HepG2 (cell line): ENCODE measurements at regions not wholly inside any gene's neighbourhood (a gene's known extent, or its start where the extent isn't known, plus 50 kb on each side); places are given as distances from the start of the nearest gene placed in this dataset.

ENCODE experiments used
- ATAC-seq: fragments of 200-7000 bp; cut with Tn5 transposase; 3 replicates; pipeline ENCODE4 v1.9.1; 2020; ENCODE audit warnings: mild to moderate bottlenecking, moderate library complexity
- BruUV-seq: library from RNA; stranded (reverse); fragments of 400-500 nt; replicated peaks from 2 replicates; lab custom pipeline; 2021; lab: Mats Ljungman, UMichigan
- CTCF ChIA-PET: fragments of 300-600 bp; formaldehyde crosslinking; extraction: SDS; loops from one replicate; lab custom pipeline; 2021; ENCODE audit warnings: low total read pairs, inconsistent platforms, low intra/inter-chr PET ratio; lab: Yijun Ruan, JAX
- POLR2A ChIA-PET: fragments of 350-600 bp; sonication (Branson Sonifier 250); formaldehyde crosslinking; loops from one replicate; lab custom pipeline; 2020; ENCODE audit warnings: antibody characterized with exemption, inconsistent platforms; lab: Yijun Ruan, JAX
- DNase-seq: peaks from one replicate; pipeline ENCODE4 v3.0.0-alpha.2; 2015; ENCODE audit warnings: low spot score
- FAIRE-seq: peaks from 3 replicates; lab custom pipeline; 2011; peaks lifted over from hg19 to GRCh38; lab: Jason Lieb, UNC
- H2AFZ ChIP-seq: one replicate; pipeline ENCODE4 v1.6.1; 2011; ENCODE audit warnings: low read length, inconsistent platforms
- H3K27ac ChIP-seq: fragments of 300-600 bp; 3 replicates; pipeline ENCODE4 v1.8.0; 2011; ENCODE audit warnings: mixed run types, mild to moderate bottlenecking, mixed read lengths, low read length, inconsistent platforms; ENCODE audit not compliant: insufficient read depth; ENCODE audit errors: extremely low read length
- H3K27me3 ChIP-seq, 2 experiments: fragments of 200-600 bp in 1 of 2; 2 replicates in 1 of 2; 3 replicates in 1 of 2; pipeline versions ENCODE4 v1.6.0 to v1.8.0; 2011; ENCODE audit warnings: low read length in 2 of 2, mild to moderate bottlenecking in 2 of 2, moderate library complexity in 2 of 2, inconsistent platforms in 1 of 2; ENCODE audit not compliant: insufficient read depth in 2 of 2, control insufficient read depth in 1 of 2
- H3K36me3 ChIP-seq, 2 experiments: fragments of 200-600 bp in 1 of 2; replicated peaks in 1 of 2; 2 replicates in 1 of 2; 3 replicates in 1 of 2; pipeline versions ENCODE4 v1.5.1 to v1.8.0; 2011; ENCODE audit warnings: low read length in 2 of 2, inconsistent platforms in 1 of 2; ENCODE audit not compliant: insufficient read depth in 2 of 2, control insufficient read depth in 1 of 2
- H3K4me1 ChIP-seq: 2 replicates; pipeline ENCODE4 v1.5.1; 2012; ENCODE audit warnings: low read length, inconsistent platforms; ENCODE audit not compliant: insufficient read depth
- H3K4me2 ChIP-seq: 2 replicates; pipeline ENCODE4 v1.6.0; 2011; ENCODE audit warnings: low read depth, low read length, inconsistent platforms
- H3K4me3 ChIP-seq, 3 experiments: fragments of 200-600 bp in 1 of 3; sonication (generic), shearing (Covaris generic) in 1 of 3; replicated peaks in 1 of 3; 2 replicates each; pipeline ENCODE4 v1.5.1; 2011 to 2016; ENCODE audit warnings: low read length in 3 of 3, inconsistent platforms in 2 of 3, low read depth in 2 of 3, mild to moderate bottlenecking in 2 of 3, control low read depth in 1 of 3, mixed read lengths in 1 of 3; ENCODE audit not compliant: insufficient read depth in 1 of 3
- H3K79me2 ChIP-seq: one replicate; pipeline ENCODE4 v1.6.1; 2011; ENCODE audit warnings: low read length, inconsistent platforms; ENCODE audit not compliant: insufficient read depth
- H3K9ac ChIP-seq: 2 replicates; pipeline ENCODE4 v1.6.0; 2011; ENCODE audit warnings: mild to moderate bottlenecking, low read depth, low read length, inconsistent platforms; ENCODE audit not compliant: insufficient read depth
- H3K9me3 ChIP-seq: 2 replicates; pipeline ENCODE4 v1.5.1; 2012; ENCODE audit warnings: mild to moderate bottlenecking, low read length
- H4K20me1 ChIP-seq: 2 replicates; pipeline ENCODE4 v1.6.0; 2011; ENCODE audit warnings: inconsistent platforms, mild to moderate bottlenecking, low read length, moderate library complexity; ENCODE audit not compliant: insufficient read depth
- AHR ChIP-seq: IDR thresholded peaks from 2 replicates; pipeline ENCODE4 v1.6.1; 2018; ENCODE audit warnings: missing genetic modification reagents, missing compliant biosample characterization
- CCAR2 ChIP-seq: fragments of 200-400 bp; formaldehyde crosslinking; optimal IDR thresholded peaks from 2 replicates; pipeline ENCODE3; 2018; ENCODE audit warnings: low read depth, mild to moderate bottlenecking, low read length, moderate library complexity
- HNF4G ChIP-seq, 2 experiments: sonication (generic) in 1 of 2; formaldehyde crosslinking in 1 of 2; IDR thresholded peaks; 2 replicates each; pipeline versions ENCODE4 v1.4.0 to v1.6.1; 2011 to 2020; ENCODE audit warnings: borderline replicate concordance in 2 of 2, low read depth in 2 of 2, mild to moderate bottlenecking in 2 of 2, low read length in 1 of 2, missing genetic modification reagents in 1 of 2, moderate library complexity in 1 of 2
- HOXA3 ChIP-seq: sonication (generic); formaldehyde crosslinking; IDR thresholded peaks from 2 replicates; pipeline ENCODE4 v1.5.0; 2020; ENCODE audit warnings: missing genetic modification reagents
- MIXL1 ChIP-seq: IDR thresholded peaks from 2 replicates; pipeline ENCODE4 v1.6.1; 2016
- NR3C1 ChIP-seq: sonication (generic); formaldehyde crosslinking; IDR thresholded peaks from 2 replicates; pipeline ENCODE4 v1.4.0; 2020; ENCODE audit warnings: missing genetic modification reagents
- TEAD3 ChIP-seq: optimal IDR thresholded peaks from 2 replicates; pipeline ENCODE3; 2016; ENCODE audit warnings: borderline replicate concordance
- ZBTB8A ChIP-seq: sonication (generic); formaldehyde crosslinking; IDR thresholded peaks from 2 replicates; pipeline ENCODE4 v1.4.0; 2020; ENCODE audit warnings: mild to moderate bottlenecking, low read depth, missing genetic modification reagents, borderline replicate concordance
- ZFP1 ChIP-seq: IDR thresholded peaks from 2 replicates; pipeline ENCODE4 v1.6.1; 2016
- ZNF256 ChIP-seq: sonication (generic); formaldehyde crosslinking; conservative IDR thresholded peaks from 2 replicates; pipeline ENCODE4 v1.4.0; 2020; ENCODE audit warnings: missing genetic modification reagents
- WGBS: methylation state at CpG from one replicate; pipeline ENCODE4 v1.1.6; 2017; ENCODE audit warnings: low lambda C conversion rate; 5-methylcytosine and 5-hydroxymethylcytosine counted together
- in situ Hi-C: cut with HindIII; loops from 2 replicates; pipeline ENCODE4 v1.10.0; 2017; ENCODE audit warnings: low pct_unique_long_range_greater_than_20kb; ENCODE audit not compliant: extremely low pct_ligation_motif_present
- intact Hi-C: fragments of 100-400 bp; cut with micrococcal nuclease; formaldehyde crosslinking; loops from one replicate; pipeline ENCODE4 v1.10.0; 2022; ENCODE audit not compliant: unreplicated experiment
- TF ChIP-seq, protein P1 (sequence below): sonication (generic); formaldehyde crosslinking; conservative IDR thresholded peaks from 2 replicates; pipeline ENCODE4 v1.4.0; 2020; ENCODE audit warnings: mild to moderate bottlenecking, missing genetic modification reagents, moderate library complexity
- TF ChIP-seq, protein P2 (sequence below): sonication (generic); formaldehyde crosslinking; IDR thresholded peaks from 2 replicates; pipeline ENCODE4 v1.8.1; 2022; ENCODE audit warnings: mild to moderate bottlenecking, missing genetic modification reagents

DNA sequence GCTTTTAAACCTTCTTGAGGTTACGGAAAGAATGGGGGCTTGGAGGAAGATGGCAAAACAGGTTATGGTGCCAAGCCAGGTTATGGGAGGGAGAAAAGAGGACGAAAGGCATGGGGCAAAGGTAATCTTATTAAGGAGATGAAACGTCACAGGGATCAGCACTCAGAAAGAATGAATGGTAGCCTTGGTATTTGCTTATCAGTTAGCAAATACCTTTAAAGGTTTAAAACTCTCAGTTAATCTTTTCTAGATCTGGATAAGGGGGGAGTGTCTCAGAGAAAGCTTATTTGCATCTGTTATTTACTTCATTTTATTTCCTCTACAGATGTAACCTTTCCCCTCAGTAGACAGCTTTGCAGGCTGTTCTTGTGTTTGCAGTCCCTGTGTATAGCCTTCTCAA is 55.5 kb upstream of the EEF1E1 start:
- no TSS peak for BruUV-seq
- no peak overlapping the region for H3K4me3 ChIP-seq
- in situ Hi-C loops, result no loop called here
- 28% methylated on average over 3 of the region's 3 CpGs for WGBS
- H3K4me1 ChIP-seq, result peaks cover 26% of the 10 kb centered on the region
- no peaks in the 10 kb centered on the region for H4K20me1 ChIP-seq
- ATAC-seq (peak; percentile 52; the same call in 2 of the 3 replicates), DNase-seq (peak; percentile 25), FAIRE-seq (no peak)
- TF ChIP-seq MIXL1 (CRISPR knock-in tag), result 0 out of 2 replicates have a peak, but pooled peaks have one; percentile 11
- TF ChIP-seq CCAR2, result no peak
- TF ChIP-seq ZNF256, result no peak
- 0 out of 2 replicates have a peak, but pooled peaks have one; percentile 7 for TF ChIP-seq HNF4G (IDR thresholded peaks at IDR 0.05; ENCODE audit: borderline replicate concordance, low read depth, low read length)
- no peak for TF ChIP-seq HNF4G (CRISPR knock-in tag; IDR thresholded peaks at IDR 0.05; ENCODE audit: borderline replicate concordance, low read depth)
- no peak for TF ChIP-seq NR3C1 (CRISPR knock-in tag)
- no peak for TF ChIP-seq ZFP1 (CRISPR knock-in tag)
- TF ChIP-seq AHR (CRISPR knock-in tag), result no peak
- TF ChIP-seq, protein P1, sequence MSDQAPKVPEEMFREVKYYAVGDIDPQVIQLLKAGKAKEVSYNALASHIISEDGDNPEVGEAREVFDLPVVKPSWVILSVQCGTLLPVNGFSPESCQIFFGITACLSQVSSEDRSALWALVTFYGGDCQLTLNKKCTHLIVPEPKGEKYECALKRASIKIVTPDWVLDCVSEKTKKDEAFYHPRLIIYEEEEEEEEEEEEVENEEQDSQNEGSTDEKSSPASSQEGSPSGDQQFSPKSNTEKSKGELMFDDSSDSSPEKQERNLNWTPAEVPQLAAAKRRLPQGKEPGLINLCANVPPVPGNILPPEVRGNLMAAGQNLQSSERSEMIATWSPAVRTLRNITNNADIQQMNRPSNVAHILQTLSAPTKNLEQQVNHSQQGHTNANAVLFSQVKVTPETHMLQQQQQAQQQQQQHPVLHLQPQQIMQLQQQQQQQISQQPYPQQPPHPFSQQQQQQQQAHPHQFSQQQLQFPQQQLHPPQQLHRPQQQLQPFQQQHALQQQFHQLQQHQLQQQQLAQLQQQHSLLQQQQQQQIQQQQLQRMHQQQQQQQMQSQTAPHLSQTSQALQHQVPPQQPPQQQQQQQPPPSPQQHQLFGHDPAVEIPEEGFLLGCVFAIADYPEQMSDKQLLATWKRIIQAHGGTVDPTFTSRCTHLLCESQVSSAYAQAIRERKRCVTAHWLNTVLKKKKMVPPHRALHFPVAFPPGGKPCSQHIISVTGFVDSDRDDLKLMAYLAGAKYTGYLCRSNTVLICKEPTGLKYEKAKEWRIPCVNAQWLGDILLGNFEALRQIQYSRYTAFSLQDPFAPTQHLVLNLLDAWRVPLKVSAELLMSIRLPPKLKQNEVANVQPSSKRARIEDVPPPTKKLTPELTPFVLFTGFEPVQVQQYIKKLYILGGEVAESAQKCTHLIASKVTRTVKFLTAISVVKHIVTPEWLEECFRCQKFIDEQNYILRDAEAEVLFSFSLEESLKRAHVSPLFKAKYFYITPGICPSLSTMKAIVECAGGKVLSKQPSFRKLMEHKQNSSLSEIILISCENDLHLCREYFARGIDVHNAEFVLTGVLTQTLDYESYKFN (CRISPR knock-in tag), result peak; percentile 24; the same call in 1 of the 2 replicates
- TF ChIP-seq TEAD3 (CRISPR knock-in tag), result peak; percentile 47
- TF ChIP-seq ZBTB8A (CRISPR knock-in tag), result no peak
- TF ChIP-seq, protein P2, sequence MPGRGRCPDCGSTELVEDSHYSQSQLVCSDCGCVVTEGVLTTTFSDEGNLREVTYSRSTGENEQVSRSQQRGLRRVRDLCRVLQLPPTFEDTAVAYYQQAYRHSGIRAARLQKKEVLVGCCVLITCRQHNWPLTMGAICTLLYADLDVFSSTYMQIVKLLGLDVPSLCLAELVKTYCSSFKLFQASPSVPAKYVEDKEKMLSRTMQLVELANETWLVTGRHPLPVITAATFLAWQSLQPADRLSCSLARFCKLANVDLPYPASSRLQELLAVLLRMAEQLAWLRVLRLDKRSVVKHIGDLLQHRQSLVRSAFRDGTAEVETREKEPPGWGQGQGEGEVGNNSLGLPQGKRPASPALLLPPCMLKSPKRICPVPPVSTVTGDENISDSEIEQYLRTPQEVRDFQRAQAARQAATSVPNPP, result no peak
- no peak for TF ChIP-seq HOXA3 (CRISPR knock-in tag)
- no peaks in the 10 kb centered on the region for H3K79me2 ChIP-seq
- intact Hi-C loops, result no loop called here
- CTCF ChIA-PET, result no interaction called here
- POLR2A ChIA-PET, result no interaction called here
- no peaks in the 10 kb centered on the region for H3K9me3 ChIP-seq
- no peak overlapping the region for H3K27ac ChIP-seq
- H2AFZ ChIP-seq, result no peak overlapping the region
- no peak overlapping the region for H3K9ac ChIP-seq
- no peaks in the 10 kb centered on the region for H3K36me3 ChIP-seq
- no peaks in the 10 kb centered on the region for H3K27me3 ChIP-seq
- 0 out of 2 replicates have a peak overlapping the region, but pooled peaks have one; percentile 1 for H3K4me2 ChIP-seq
